Activated T-cell treated with anti-CD3 and anti-CD28 coated beads, Interleukin-2, amount 50 U/mL, for 24 hours (primary cell): ENCODE measurements at regions not wholly inside any gene's neighbourhood (a gene's known extent, or its start where the extent isn't known, plus 50 kb on each side); places are given as distances from the start of the nearest gene placed in this dataset.
"Not testable (repeated sequence)": the region's sequence is repeated elsewhere in the genome, so short reads cannot be mapped to it uniquely, and the experiment has no call there.

ENCODE experiments used
- DNase-seq: peaks from one replicate; pipeline ENCODE4 v3.0.0-alpha.2; 2020
- H3K27ac Mint-ChIP-seq: 2 replicates; pipeline ENCODE4 v1.8.0; 2020; ENCODE audit warnings: mild to moderate bottlenecking, mixed read lengths
- H3K27me3 Mint-ChIP-seq: 2 replicates; pipeline ENCODE4 v1.8.0; 2020; ENCODE audit warnings: mixed read lengths
- H3K36me3 Mint-ChIP-seq: 2 replicates; pipeline ENCODE4 v1.8.0; 2020; ENCODE audit warnings: low read depth, mixed read lengths
- H3K4me1 Mint-ChIP-seq: 2 replicates; pipeline ENCODE4 v1.8.0; 2020; ENCODE audit warnings: low read depth, mixed read lengths
- H3K4me3 Mint-ChIP-seq: 2 replicates; pipeline ENCODE4 v1.8.0; 2020; ENCODE audit warnings: mild to moderate bottlenecking, moderate library complexity, mixed read lengths
- H3K9me3 Mint-ChIP-seq: 2 replicates; pipeline ENCODE4 v1.8.0; 2020; ENCODE audit warnings: mixed read lengths

DNA sequence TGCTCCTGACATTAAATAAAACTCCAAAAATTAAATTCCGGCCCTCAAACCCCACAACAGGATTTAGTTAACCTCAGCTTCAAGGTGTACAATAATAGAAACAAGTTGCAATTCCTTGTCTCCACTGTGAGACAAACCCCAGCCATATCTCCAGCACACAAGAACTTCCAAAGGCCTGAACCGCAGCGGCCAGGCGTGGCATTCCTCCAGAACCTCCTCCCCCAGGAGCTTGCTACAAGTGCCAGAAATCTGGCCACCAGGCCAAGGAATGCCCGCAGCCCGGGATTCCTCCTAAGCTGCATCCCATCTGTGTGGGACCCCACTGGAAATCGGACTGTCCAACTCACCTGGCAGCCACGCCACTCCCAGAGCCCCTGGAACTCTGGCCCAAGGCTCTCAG lies 105.0 kb upstream of the UST start:
- not testable (repeated sequence) for H3K4me3 Mint-ChIP-seq, H3K9me3 Mint-ChIP-seq, H3K36me3 Mint-ChIP-seq, H3K27ac Mint-ChIP-seq, H3K27me3 Mint-ChIP-seq, DNase-seq, H3K4me1 Mint-ChIP-seq

DNA sequence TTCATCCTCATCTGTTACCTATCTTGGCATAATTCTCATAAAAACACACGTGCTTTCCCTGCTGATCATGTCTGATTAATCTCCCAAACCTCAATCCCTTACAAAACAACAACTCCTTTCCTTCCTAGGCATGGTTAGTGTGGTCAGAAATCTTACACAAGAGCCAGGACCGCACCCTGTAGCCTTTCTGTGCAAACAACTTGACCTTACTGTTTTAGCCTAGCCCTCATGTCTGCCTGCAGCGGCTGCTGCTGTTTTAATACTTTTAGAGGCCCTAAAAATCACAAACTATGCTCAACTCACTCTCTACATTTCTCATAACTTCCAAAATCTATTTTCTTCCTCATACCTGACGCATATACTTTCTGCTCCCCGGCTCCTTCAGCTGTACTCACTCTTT lies 103.6 kb upstream of the UST start:
- H3K27me3 Mint-ChIP-seq, H3K4me1 Mint-ChIP-seq, H3K4me3 Mint-ChIP-seq, H3K9me3 Mint-ChIP-seq, H3K27ac Mint-ChIP-seq, DNase-seq, H3K36me3 Mint-ChIP-seq: not testable (repeated sequence)

DNA sequence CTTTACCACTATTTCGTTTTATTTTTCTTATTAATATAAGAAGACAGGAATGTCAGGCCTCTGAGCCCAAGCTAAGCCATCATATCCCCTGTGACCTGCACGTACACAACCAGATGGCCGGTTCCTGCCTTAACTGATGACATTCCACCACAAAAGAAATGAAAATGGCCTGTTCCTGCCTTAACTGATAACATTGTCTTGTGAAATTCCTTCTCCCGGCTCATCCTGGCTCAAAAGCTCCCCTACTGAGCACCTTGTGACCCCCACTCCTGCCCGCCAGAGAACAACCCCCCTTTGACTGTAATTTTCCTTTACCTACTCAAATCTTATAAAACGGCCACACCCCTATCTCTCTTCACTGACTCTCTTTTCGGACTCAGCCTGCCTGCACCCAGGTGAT lies 101.8 kb upstream of the UST start:
- DNase-seq, H3K36me3 Mint-ChIP-seq, H3K27ac Mint-ChIP-seq, H3K4me3 Mint-ChIP-seq, H3K4me1 Mint-ChIP-seq, H3K9me3 Mint-ChIP-seq: not testable (repeated sequence)
- H3K27me3 Mint-ChIP-seq: peaks cover 11% of the 10 kb centered on the region

DNA sequence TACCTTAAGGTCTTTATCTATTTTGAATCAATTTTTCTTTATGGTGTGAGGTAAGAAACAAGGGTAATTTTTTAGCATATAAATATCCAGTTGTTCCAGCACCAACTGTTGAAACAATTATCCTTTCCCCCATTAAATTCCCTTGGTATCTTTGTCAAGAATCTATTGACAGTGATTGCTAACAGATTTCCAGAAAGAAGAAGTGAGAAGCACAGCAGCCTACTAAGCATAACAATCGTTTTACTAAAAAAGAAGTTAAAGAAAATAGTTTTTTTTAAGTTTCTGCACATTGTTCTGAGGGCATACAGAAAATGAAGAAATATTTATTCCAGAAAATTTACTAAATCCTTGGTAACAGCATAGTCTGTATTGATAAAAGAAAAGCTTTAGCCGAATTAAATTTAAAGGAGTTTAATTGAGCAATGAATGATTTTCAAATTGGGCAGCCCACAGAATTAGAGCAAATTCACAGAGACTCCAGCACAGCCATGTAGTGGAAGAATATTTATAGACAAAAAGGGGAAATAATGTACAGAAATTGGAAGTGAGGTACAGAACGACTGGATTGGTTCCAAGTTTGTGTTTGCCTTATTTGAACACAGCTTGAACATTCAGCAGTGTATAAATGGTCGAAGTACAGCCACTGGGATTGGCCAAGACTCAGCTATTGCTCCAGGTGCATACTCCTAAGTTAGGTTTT lies 97.9 kb upstream of the UST start:
- Mint-ChIP-seq H3K4me3 (no peak overlapping the region), H3K4me1 (no peaks in the 10 kb centered on the region), H3K9me3 (peaks cover 7% of the 10 kb centered on the region), H3K27ac (no peak overlapping the region), H3K27me3 (peaks cover 22% of the 10 kb centered on the region), H3K36me3 (no peaks in the 10 kb centered on the region)
- no peak for DNase-seq

DNA sequence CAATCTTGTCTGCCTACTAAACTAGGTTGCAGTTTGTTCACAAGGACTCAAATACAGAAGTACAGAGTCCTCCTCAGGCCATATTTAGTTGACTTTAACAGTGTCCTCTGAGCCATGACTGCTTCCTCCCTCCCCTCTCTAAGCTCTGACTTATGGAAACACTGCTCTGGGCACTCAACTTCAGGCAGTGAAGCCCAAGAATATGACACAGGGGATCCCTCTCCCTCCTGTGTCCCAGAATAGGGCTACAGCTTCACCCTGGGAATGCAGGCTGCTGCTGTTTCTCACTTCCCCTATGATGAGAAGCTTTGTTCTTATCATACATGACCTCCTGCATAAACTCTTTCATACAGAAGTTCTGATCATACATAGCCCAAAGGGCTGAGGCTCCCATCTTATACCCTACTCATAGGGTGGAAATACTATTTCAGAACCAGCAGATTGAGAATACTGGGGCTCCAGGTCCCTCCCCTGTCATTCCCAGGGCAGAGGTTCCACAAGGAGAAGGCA lies 97.3 kb upstream of the UST start:
- H3K9me3 Mint-ChIP-seq: peaks cover 7% of the 10 kb centered on the region
- no peak overlapping the region for H3K4me3 Mint-ChIP-seq
- no peaks in the 10 kb centered on the region for H3K4me1 Mint-ChIP-seq
- no peak overlapping the region for H3K27ac Mint-ChIP-seq
- peaks cover 22% of the 10 kb centered on the region for H3K27me3 Mint-ChIP-seq
- DNase-seq: no peak
- no peaks in the 10 kb centered on the region for H3K36me3 Mint-ChIP-seq

DNA sequence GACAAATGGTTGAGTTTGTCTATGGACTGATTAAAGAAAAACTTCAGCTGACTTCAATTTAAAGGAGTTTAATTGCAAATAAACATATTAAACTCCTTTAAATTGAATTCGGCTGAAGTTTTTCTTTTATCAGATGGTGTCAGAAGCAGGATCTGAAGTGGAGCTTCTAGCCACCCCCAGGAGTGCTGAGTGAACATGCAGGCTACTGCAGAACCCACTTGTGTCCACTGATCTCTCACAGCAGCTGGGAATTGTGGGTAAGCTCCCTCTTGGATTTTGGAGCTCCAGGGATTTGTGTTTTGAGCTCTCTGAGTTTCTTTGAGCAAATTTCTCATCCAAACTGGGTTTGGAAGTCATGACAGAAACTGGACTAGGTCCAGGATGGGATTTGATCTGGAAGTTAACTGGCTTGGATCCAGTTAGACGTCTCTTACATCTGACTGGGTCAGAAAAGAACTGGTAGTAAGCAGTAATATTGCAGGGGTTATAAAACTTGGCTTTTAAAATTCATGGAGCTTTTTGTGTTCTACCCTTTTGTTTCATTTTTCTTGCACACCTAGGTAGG lies 95.8 kb upstream of the UST start:
- peaks cover 7% of the 10 kb centered on the region for H3K9me3 Mint-ChIP-seq
- H3K27me3 Mint-ChIP-seq: peaks cover 22% of the 10 kb centered on the region
- no peak for DNase-seq
- H3K4me1 Mint-ChIP-seq: no peaks in the 10 kb centered on the region
- no peak overlapping the region for H3K4me3 Mint-ChIP-seq
- no peaks in the 10 kb centered on the region for H3K36me3 Mint-ChIP-seq
- H3K27ac Mint-ChIP-seq: no peak overlapping the region

DNA sequence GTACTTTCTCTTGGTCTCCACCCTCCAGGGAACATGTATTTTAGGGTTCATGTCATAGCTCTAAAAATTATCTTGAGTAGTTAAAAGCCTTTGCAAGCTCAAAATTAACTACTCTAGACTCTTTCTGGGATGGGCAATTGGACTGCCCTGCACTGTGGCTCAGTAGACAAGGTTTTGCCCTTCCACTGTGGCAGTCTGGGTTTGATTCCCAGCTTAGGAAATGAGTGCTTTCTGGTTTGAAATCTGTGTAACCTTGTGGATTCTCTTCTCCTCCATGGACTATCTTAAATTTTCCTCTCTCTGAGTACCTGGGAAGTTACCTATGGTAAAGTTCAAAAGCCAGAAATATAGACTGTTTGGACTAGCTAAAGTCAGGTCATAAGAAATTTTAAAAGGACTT lies 94.6 kb upstream of the UST start:
- Mint-ChIP-seq H3K27ac (no peak overlapping the region), H3K4me3 (no peak overlapping the region), H3K36me3 (no peaks in the 10 kb centered on the region), H3K27me3 (peaks cover 19% of the 10 kb centered on the region), H3K9me3 (peaks cover 7% of the 10 kb centered on the region), H3K4me1 (no peaks in the 10 kb centered on the region)
- DNase-seq: no peak

DNA sequence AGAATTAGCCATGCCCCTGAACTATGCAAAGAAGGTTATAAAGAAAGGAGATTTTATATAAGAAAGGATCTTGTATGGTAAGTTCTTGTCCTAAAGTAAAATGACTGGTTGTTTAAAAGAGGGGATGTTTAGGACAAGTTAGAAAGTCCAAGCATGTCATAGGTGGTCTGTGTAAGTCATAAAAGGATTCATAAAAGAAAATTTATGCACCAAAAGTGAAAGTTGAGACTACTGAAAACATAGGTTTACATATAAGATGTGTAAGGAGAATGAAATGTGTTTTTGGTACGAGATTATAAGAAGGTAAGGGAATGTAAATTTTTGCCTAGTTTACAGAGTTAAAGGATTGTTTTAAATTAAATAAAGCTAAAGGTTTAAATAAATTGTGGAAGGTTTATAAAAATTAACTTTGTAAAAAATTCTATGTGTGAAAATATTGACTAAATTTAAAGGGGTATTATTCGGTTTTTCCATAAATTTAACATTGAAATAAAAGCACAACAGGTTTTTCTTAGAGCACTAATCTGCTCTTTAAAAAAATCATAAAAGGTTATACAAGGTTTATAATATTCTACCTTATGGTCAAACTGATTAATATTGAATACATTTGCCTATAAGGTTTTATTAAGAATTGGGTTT lies 93.6 kb upstream of the UST start:
- Mint-ChIP-seq H3K4me1 (no peaks in the 10 kb centered on the region), H3K36me3 (no peaks in the 10 kb centered on the region), H3K4me3 (no peak overlapping the region), H3K27me3 (peaks cover 20% of the 10 kb centered on the region), H3K27ac (no peak overlapping the region), H3K9me3 (peaks cover 10% of the 10 kb centered on the region)
- DNase-seq: no peak

DNA sequence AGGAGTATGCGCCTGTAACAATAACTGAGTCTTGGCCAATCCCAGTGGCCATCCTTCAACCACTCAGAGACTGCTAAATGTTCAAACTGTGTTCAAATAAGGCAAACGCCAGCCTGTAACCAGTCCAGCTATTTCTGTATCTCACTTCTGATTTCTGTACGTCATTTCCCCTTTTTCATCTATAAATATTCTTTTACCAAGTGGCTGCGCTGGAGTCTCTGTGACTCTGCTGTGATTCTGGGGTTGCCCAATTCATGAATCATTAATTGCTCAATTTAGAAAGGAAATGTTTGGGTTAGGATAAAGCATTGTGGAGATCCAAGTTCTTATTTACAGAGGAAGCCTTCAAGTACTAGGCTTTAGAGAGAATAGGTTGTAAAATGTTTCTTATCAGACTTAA lies 89.8 kb upstream of the UST start:
- Mint-ChIP-seq H3K36me3 (no peaks in the 10 kb centered on the region), H3K27ac (no peak overlapping the region), H3K9me3 (peaks cover 14% of the 10 kb centered on the region), H3K4me1 (no peaks in the 10 kb centered on the region), H3K4me3 (no peak overlapping the region), H3K27me3 (peaks cover 8% of the 10 kb centered on the region)
- DNase-seq: no peak

DNA sequence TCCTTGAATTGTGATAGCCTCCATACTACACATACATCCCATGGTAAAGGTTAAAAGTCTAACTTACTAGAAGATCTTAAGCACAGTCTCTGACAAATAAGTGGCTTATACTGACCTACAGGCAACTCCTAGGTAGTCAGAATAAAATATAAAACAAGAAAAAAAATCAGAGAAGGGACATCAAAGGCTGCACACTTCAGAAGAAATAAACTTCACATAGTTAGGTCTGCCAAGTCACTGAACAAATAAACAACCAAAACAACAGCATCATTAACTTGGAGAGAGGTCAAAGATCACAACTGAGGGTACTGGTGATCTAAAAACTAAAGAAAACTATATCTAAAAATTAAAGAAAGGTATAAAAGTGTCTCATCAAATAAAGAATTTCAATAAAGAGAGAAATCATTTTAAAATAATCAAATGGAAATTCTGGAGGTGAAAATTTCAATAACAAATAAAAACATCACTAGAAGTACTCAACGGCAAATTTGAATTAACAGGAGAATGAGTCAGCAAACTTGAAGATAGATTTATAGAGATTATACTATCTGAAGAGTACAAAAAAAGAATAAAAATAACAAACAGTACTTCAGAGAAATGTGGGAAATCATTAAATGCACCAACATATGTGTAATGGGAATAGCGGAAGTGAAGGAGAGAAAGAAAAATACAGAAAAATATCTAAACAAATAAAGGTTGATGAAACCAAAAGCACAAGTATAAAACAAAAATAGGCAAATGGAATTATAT lies 88.0 kb upstream of the UST start:
- Mint-ChIP-seq H3K9me3 (peaks cover 6% of the 10 kb centered on the region), H3K27me3 (peaks cover 5% of the 10 kb centered on the region), H3K4me1 (no peaks in the 10 kb centered on the region), H3K27ac (no peak overlapping the region), H3K4me3 (no peak overlapping the region), H3K36me3 (no peaks in the 10 kb centered on the region)
- DNase-seq: no peak

DNA sequence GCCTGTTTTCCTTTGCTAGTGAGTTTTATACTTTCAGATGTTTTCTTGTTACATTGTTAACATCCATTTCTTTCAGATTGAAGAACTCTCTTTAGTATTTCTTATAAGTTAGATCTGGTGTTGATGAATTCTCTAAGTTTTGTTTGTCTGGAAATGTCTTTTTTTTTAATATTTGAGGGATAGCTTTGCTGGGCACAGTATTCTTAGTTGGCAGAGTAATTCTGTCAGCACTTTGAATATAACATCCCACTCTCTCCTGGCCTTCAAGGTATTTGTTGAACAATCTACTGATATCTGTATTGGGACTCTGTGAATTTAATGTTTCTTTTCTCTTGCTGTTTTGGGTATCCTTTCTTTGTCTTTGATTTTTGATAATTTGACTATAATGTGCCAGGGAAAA lies 79.4 kb upstream of the UST start:
- H3K27ac Mint-ChIP-seq: no peak overlapping the region
- peaks cover 38% of the 10 kb centered on the region for H3K9me3 Mint-ChIP-seq
- peaks cover 3% of the 10 kb centered on the region for H3K36me3 Mint-ChIP-seq
- H3K4me1 Mint-ChIP-seq: no peaks in the 10 kb centered on the region
- no peak overlapping the region for H3K4me3 Mint-ChIP-seq
- H3K27me3 Mint-ChIP-seq: peaks cover 4% of the 10 kb centered on the region
- no peak for DNase-seq

DNA sequence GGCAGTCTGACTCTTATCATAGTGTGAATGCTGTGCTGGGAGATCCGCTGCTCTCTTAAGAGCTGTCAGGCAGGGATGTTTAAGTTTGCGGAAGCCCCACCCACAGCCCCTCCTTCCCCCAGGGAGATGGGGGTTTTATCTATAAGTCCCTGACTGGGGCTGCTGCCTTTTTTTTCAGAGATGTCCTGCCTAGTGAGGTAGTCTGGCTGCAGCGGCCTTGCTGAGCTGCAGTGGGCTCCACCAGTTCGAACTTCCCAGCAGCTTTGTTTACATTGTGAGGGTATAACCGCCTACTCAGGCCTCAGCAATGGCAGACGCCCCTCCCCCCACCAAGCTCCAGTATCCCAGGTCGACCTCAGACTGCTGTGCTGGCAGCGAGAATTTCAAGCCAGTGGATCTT lies 75.7 kb upstream of the UST start:
- peaks cover 3% of the 10 kb centered on the region for H3K36me3 Mint-ChIP-seq
- H3K4me3 Mint-ChIP-seq: no peak overlapping the region
- no peaks in the 10 kb centered on the region for H3K4me1 Mint-ChIP-seq
- no peak for DNase-seq
- peaks cover 46% of the 10 kb centered on the region for H3K9me3 Mint-ChIP-seq
- H3K27ac Mint-ChIP-seq: no peak overlapping the region
- peaks cover 19% of the 10 kb centered on the region for H3K27me3 Mint-ChIP-seq

DNA sequence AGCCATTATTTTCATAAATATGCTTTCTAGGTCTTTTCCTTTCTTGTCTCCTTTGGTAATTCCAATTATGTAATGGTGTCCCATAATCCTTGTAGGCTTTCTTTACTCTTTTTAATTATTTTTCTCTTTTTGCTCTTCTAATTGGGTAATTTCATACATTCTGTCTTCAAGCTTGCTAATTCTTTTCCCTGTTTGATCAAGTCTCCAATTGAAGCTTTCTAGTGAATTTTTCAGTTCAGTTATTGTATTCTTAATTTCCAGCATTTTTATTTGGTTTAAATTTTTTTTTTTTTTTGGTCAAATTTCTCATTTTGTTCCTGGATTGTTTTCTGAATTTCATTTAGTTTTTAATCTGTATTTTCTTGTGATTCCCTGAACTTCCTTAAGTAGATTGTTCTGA lies 74.9 kb upstream of the UST start:
- no peak for DNase-seq
- H3K27me3 Mint-ChIP-seq: peaks cover 20% of the 10 kb centered on the region
- H3K4me3 Mint-ChIP-seq: no peak overlapping the region
- H3K36me3 Mint-ChIP-seq: peaks cover 3% of the 10 kb centered on the region
- peaks cover 38% of the 10 kb centered on the region for H3K9me3 Mint-ChIP-seq
- H3K4me1 Mint-ChIP-seq: no peaks in the 10 kb centered on the region
- H3K27ac Mint-ChIP-seq: no peak overlapping the region

DNA sequence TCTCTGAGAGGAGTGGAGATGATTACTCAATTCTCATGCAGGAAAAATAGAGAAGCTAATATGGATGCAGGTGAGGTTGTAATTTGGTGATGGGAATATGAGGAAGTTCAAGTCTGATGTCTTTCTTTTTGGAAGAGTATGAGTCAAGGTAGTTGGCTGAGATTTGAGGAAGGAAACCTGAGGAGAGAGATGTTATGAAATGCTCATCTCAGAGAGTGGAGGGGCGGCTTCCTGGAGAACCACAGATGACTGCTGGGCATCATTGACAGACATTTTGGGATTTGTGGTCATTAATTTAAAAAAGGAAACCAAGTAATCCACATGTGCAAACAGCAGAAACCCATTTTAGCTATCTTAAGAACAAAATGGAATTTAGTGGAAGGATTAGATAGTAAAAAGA lies 72.5 kb upstream of the UST start:
- Mint-ChIP-seq H3K9me3 (peaks cover 23% of the 10 kb centered on the region), H3K36me3 (no peaks in the 10 kb centered on the region), H3K4me3 (no peak overlapping the region), H3K27me3 (peaks cover 37% of the 10 kb centered on the region), H3K27ac (no peak overlapping the region), H3K4me1 (no peaks in the 10 kb centered on the region)
- no peak for DNase-seq
